ENCODE measurements at regions not wholly inside any gene's neighbourhood (a gene's known extent, or its start where the extent isn't known, plus 50 kb on each side); places are given as distances from the start of the nearest gene placed in this dataset.

DNA sequence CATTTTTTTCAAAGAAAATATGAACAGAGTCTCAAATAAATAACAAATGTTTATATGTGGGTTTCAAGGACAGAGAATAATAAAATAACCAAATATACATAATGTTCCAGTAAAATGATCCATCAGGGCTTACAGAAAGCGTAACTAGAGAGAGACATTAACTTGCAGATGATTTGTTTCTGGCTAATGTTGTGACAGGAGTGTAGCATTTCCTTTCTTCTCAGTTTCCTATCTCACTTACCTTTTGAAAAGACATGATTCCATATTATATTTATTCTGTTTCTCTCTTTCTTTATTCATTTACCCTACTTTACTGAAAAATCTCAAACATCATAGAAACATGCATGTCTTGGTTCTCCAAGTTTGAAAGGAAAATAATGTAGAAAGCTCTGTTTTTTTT, 451.3 kb upstream of the CDH9 start:
- Histone ChIP-seq H3K4me1 (ENCODE audit: control insufficient read depth in 1 of 2, insufficient read depth in 2 of 2, low read depth in 1 of 2, low read length in 1 of 2) (no peaks in the 10 kb centered on the region), H3K4me3 (ENCODE audit: low read depth in 2 of 2, low read length in 1 of 2) (no peak overlapping the region), H4K20me1 (ENCODE audit: insufficient read depth) (no peaks in the 10 kb centered on the region), H3K9me2 (no peaks in the 10 kb centered on the region), H3K27me3 (ENCODE audit: insufficient read depth) (no peaks in the 10 kb centered on the region), H3K36me3 (replicated peaks in 1 of 2; ENCODE audit: control insufficient read depth in 1 of 2, insufficient read depth in 2 of 2, low read length in 1 of 2) (no peaks in the 10 kb centered on the region), H3K79me2 (ENCODE audit: insufficient read depth) (no peaks in the 10 kb centered on the region), H3K9ac (no peak overlapping the region), H2AFZ (ENCODE audit: low read depth) (no peak overlapping the region), H3K4me2 (no peak overlapping the region), H3F3A (replicated peaks; ENCODE audit: insufficient read depth) (no peaks in the 10 kb centered on the region), H3K27ac (ENCODE audit: low read depth in 2 of 2, low read length in 1 of 2) (no peak overlapping the region), H3K9me3 (no peaks in the 10 kb centered on the region)
- POLR2A ChIA-PET, result no interaction called here
- TF ChIP-seq CHD2 (IDR thresholded peaks at IDR 0.05; ENCODE audit: low read length, partially characterized antibody) (no peak), USF1 (IDR thresholded peaks at IDR 0.05; ENCODE audit: borderline replicate concordance, low read depth) (no peak), NRF1 (IDR thresholded peaks at IDR 0.05; ENCODE audit: low read depth, low read length) (no peak), RAD21 (IDR thresholded peaks at IDR 0.05; ENCODE audit: low read length) (no peak), RCOR1 (IDR thresholded peaks at IDR 0.05; ENCODE audit: low read length) (no peak), TEAD4 (IDR thresholded peaks at IDR 0.05; ENCODE audit: borderline replicate concordance, insufficient read depth) (no peak), SMC3 (IDR thresholded peaks at IDR 0.05; ENCODE audit: low read depth, low read length) (no peak), MXI1 (IDR thresholded peaks at IDR 0.05; ENCODE audit: low read depth, low read length) (no peak), YY1 (IDR thresholded peaks at IDR 0.05; ENCODE audit: low read depth) (no peak), GABPA (IDR thresholded peaks at IDR 0.05; ENCODE audit: low read depth) (no peak), TCF12 (IDR thresholded peaks at IDR 0.05) (no peak), SIN3A (IDR thresholded peaks at IDR 0.05; ENCODE audit: borderline replicate concordance, low read depth, low read length) (no peak), JUND (IDR thresholded peaks at IDR 0.05) (no peak), RFX5 (IDR thresholded peaks at IDR 0.05; ENCODE audit: low read length) (no peak), FOXM1 (IDR thresholded peaks at IDR 0.05; ENCODE audit: low read depth) (no peak), IRF3 (IDR thresholded peaks at IDR 0.05; ENCODE audit: low read depth, low read length) (no peak), TAF1 (IDR thresholded peaks at IDR 0.05; ENCODE audit: borderline replicate concordance, low read depth, low read length) (no peak), FOSL2 (IDR thresholded peaks at IDR 0.05; ENCODE audit: borderline replicate concordance, low read depth) (no peak), ELF1 (IDR thresholded peaks at IDR 0.05) (no peak), MEF2A (IDR thresholded peaks at IDR 0.05; ENCODE audit: borderline replicate concordance, low read depth) (no peak)
- DNase-seq, result no peak
- CTCF ChIA-PET, result no interaction called here
- WGBS (ENCODE audit: low lambda C conversion rate), result 48% methylated on average over 1 of the region's 1 CpG

GRCh38 chr5:27482663-27483062, 444.3 kb upstream of the CDH9 start:
- Histone ChIP-seq H3K36me3 (replicated peaks in 1 of 2; ENCODE audit: control insufficient read depth in 1 of 2, insufficient read depth in 2 of 2, low read length in 1 of 2) (peaks cover 0 to 5% of the 10 kb centered on the region in 2 experiments), H3K9me2 (no peaks in the 10 kb centered on the region), H3F3A (replicated peaks; ENCODE audit: insufficient read depth) (no peaks in the 10 kb centered on the region), H2AFZ (ENCODE audit: low read depth) (no peak overlapping the region), H3K27ac (ENCODE audit: low read depth in 2 of 2, low read length in 1 of 2) (no peak overlapping the region), H3K4me2 (no peak overlapping the region), H3K4me3 (ENCODE audit: low read depth in 2 of 2, low read length in 1 of 2) (no peak overlapping the region), H4K20me1 (ENCODE audit: insufficient read depth) (no peaks in the 10 kb centered on the region), H3K4me1 (ENCODE audit: control insufficient read depth in 1 of 2, insufficient read depth in 2 of 2, low read depth in 1 of 2, low read length in 1 of 2) (no peaks in the 10 kb centered on the region), H3K9me3 (no peaks in the 10 kb centered on the region), H3K79me2 (ENCODE audit: insufficient read depth) (no peaks in the 10 kb centered on the region), H3K9ac (no peak overlapping the region), H3K27me3 (ENCODE audit: insufficient read depth) (no peaks in the 10 kb centered on the region)
- no peak for DNase-seq
- TF ChIP-seq SIN3A (IDR thresholded peaks at IDR 0.05; ENCODE audit: borderline replicate concordance, low read depth, low read length), result no peak
- no peak for TF ChIP-seq ELF1 (IDR thresholded peaks at IDR 0.05)
- no peak for TF ChIP-seq USF1 (IDR thresholded peaks at IDR 0.05; ENCODE audit: borderline replicate concordance, low read depth)
- TF ChIP-seq, protein P1, sequence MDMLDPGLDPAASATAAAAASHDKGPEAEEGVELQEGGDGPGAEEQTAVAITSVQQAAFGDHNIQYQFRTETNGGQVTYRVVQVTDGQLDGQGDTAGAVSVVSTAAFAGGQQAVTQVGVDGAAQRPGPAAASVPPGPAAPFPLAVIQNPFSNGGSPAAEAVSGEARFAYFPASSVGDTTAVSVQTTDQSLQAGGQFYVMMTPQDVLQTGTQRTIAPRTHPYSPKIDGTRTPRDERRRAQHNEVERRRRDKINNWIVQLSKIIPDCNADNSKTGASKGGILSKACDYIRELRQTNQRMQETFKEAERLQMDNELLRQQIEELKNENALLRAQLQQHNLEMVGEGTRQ (IDR thresholded peaks at IDR 0.05; ENCODE audit: borderline replicate concordance, low read depth, low read length), result no peak
- TF ChIP-seq RXRA (IDR thresholded peaks at IDR 0.05; ENCODE audit: borderline replicate concordance, low read depth), result no peak
- no peak for TF ChIP-seq FOXJ3 (CRISPR knock-in tag; IDR thresholded peaks at IDR 0.05)
- TF ChIP-seq, protein P2, sequence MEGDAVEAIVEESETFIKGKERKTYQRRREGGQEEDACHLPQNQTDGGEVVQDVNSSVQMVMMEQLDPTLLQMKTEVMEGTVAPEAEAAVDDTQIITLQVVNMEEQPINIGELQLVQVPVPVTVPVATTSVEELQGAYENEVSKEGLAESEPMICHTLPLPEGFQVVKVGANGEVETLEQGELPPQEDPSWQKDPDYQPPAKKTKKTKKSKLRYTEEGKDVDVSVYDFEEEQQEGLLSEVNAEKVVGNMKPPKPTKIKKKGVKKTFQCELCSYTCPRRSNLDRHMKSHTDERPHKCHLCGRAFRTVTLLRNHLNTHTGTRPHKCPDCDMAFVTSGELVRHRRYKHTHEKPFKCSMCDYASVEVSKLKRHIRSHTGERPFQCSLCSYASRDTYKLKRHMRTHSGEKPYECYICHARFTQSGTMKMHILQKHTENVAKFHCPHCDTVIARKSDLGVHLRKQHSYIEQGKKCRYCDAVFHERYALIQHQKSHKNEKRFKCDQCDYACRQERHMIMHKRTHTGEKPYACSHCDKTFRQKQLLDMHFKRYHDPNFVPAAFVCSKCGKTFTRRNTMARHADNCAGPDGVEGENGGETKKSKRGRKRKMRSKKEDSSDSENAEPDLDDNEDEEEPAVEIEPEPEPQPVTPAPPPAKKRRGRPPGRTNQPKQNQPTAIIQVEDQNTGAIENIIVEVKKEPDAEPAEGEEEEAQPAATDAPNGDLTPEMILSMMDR (IDR thresholded peaks at IDR 0.05), result no peak
- no peak for TF ChIP-seq JUND (IDR thresholded peaks at IDR 0.05)
- no peak for TF ChIP-seq NRF1 (IDR thresholded peaks at IDR 0.05; ENCODE audit: low read depth, low read length)
- TF ChIP-seq YY1 (IDR thresholded peaks at IDR 0.05; ENCODE audit: low read depth), result no peak
- ChIA-PET POLR2A (no interaction called here), CTCF (no interaction called here)
- 14% methylated on average over 1 of the region's 1 CpG for WGBS (ENCODE audit: low lambda C conversion rate)

Data from SK-N-SH (cell line).